T-helper 1 cell treated with Interleukin-12 subunit alpha and Interleukin-12 subunit beta and Interleukin-4 antibody, amounts not matched to agents 30 ng/mL and 1 ng/mL, for 36 hours (primary cell): ENCODE measurements at regions not wholly inside any gene's neighbourhood (a gene's known extent, or its start where the extent isn't known, plus 50 kb on each side); places are given as distances from the start of the nearest gene placed in this dataset.
"Not testable (repeated sequence)": the region's sequence is repeated elsewhere in the genome, so short reads cannot be mapped to it uniquely, and the experiment has no call there.

ENCODE experiments used
- intact Hi-C: fragments of 100-400 bp; cut with micrococcal nuclease; formaldehyde crosslinking; loops from one replicate; pipeline ENCODE4 v1.15.1; 2024

DNA sequence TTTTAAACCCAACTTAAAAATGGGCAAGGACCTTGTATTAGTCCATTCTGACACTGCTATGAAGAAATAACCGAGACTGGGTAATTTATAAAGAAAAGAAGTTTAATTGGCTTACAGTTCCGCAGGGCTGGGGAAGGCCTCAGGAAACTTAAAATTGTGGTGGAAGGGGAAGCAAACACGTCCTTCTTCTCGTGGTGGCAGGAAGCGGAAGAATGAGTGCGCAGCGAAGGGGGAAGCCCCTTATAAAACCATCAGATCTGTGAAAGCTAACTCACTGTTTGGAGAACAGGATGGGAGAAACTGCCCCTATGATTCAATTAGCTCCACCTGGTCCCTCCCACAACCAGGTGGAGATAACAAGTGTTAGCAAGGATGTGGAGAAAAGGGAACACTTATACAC lies 237.7 kb downstream of the SEC16B start:
- intact Hi-C loops = no loop called here

- intact Hi-C loops = no loop called here
Measured at GRCh38 chr1:177729646-177730045, 240.2 kb downstream of the SEC16B start.

DNA sequence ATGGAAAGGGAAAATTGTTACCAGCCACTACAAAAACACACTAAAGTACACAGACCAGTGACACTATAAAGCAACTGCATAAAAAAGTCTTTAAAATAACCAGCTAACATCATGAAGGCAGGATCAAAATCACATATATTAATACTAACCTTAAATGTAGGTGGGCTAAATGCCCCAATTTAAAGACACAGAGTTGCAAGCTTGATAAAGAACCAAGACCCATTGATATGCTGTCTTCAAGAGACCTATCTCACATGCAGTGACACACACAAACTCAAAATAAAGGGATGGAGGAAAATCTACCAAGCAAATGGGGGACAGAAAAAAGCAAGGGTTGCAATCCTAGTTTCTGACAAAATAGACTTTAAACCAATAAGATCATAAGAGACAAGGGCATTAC lies 246.3 kb downstream of the SEC16B start:
- intact Hi-C loops = no loop called here

DNA sequence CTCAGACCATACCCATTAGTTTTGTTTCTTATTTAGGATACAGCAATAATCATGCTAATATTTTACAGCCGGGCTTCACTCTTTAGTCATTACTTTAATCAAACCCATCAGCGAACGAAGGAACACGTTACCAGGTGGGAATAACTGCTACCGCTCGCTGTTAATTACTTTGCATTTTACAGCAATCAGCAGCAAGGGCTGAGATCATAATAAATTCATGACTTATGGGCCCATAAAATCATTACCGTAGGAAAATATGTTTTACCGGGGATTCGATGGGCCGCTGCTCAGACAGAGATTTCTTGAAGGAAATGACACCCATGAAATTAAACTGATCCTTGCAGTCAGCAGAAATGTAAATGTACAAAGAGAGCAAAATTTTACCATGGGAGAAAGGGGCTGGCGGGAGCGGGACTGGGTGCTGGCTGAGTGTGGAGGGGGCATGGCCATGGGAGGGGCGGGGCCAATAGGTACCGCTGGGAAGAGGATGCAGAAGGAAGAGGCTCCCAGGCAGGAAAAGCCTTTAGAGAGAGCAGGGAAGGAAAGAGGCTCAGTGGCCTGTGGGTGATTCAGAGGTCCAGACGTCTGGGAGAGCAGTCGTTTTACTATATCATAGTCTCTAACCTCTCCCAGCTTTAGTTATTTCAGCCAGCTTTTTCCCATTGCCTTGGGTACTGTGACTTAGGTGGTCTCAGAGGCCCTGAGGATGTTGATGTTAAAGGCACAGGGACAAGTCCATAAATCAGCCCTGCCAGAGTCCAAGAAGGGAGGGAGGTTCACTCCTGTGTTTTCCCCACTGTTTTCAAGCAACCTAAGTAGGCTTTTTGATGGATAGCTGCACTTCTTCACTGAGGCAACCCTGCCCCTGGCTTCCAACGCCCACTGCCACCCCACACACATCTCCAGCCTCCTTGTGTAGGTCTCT lies 258.9 kb downstream of the SEC16B start:
- intact Hi-C loops = no loop called here

DNA sequence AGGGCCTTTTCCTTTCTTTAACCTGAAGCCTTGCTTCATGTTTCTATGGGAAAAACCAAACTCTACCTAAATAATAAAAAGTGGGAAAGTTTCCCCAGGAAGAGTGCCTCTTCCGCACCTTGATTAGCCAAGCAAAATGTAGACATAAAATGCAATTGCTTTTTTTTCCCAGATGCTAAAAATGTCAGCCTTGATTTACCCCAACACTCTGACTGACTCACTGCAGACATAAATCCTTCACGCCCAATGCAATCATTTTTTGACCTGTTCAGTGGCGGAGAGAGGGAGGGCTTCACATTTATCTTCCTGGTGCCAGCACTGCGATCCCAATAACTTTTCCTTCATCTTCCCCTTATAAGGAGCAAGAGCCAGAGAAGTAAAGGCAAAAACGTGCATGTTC lies 261.5 kb downstream of the SEC16B start:
- intact Hi-C loops = no loop called here

GRCh38 chr1:177706977-177707376 lies 262.9 kb downstream of the SEC16B start:
- intact Hi-C loops = no loop called here

DNA sequence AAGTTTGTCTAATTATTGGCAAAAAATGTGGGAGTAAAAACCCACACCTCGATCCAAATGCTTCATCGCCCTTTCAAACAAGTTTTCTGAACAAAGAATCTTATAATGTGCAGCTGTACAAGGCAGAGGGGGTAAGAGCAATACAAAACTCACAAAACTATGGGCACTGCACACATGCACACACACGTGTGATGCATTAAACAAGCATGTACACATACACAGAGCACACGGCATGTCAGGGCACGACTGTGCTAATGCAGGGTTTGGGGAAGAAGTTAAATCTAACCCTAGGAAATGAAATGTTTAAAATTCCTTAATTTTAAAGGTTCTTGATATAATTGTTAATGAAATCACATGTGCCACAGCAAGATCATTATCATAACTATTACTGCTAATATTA lies 264.0 kb downstream of the SEC16B start:
- intact Hi-C loops = no loop called here

GRCh38 chr1:177703888-177704446 lies 265.9 kb downstream of the SEC16B start:
- intact Hi-C loops = no loop called here

DNA sequence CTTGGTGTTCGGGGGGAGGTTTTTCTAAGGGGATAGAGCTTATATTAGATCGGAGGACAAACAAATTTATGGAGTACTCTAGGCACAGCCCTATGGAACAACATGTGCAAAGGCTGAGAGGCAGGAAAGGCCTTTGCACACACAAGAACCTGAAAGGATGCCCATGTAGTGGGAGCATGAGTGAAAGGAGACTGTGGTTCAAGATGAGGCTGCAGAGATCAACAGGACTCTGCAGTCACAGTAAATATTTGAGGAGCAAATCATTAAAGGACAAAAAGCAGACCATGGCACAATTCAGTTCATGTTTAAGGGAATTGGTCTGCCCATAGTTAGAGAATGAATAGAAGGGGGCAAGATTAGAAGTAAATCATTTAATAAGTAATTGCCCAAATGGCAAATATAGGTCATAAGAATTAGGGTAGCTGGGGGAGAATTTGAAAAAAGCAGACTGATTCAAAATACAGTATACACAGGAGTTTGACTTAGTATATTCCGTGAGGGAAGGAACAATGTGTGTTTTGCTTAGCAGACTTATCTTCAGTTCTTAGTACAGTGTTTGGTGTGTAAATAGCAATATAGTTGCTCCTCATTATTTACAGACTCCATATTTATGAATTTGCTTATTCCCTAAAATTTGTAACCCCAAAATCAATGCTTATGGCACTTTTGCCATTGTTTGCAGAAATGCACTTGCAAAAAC lies 268.1 kb downstream of the SEC16B start:
- intact Hi-C loops = no loop called here

DNA sequence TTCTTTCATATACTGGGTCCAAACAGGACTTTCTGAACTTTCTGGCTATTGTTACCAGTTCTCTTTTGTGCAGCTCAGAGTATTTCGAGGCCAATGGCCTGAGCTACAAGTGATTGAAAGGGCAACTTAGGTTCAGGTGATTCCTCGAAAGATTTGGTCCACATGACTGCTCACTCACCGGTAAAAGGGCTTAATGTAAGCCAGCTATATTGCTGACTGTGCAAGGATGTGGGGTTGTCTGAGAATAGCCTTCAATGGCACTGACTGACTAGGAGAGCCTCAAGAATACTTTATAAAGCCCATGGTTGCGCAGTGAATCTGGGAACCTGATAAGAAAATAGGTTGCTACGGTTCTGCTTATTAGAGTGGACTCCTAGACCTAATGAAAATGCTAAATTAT lies 269.0 kb downstream of the SEC16B start:
- intact Hi-C loops = no loop called here

DNA sequence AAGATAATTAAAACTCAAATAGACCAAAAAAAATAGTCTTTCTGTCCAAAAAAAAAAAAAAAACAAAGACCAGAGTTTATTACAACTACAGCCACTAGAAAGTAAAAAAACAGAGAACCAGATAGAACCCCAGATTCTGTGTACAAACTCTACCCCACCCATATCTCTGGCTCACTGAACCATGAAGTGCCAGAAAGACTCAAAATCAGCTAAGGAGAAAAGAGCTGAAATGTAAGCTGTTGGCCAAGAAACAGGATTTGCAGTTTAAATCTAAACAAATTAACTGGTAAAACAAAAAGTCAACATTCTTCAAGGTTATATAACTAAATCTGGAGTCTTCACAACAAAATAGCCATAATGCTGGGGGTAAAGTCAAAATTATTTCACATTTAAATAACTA lies 278.9 kb downstream of the SEC16B start:
- intact Hi-C loops = no loop called here

DNA sequence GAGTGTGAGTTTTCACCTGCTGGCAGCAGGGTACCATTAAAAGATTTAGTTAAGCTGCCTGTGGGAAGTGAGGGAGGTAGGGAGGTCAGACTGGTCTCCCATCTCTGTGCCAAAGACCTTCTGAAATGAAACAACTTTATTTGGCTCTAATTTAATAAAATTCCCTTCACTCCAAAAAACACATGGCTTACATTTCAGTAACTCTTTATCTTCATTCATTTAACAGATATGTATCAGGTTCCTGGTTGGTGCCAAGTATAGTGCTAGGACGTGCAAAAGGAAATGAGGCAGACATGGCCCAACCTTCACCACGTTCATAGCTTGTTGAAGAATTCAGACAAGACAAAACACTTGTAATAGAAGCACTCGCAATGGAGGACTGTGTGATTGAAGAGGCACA lies 282.3 kb downstream of the SEC16B start:
- intact Hi-C loops = no loop called here

- intact Hi-C loops = no loop called here
Measured at GRCh38 chr1:177686933-177687332, 282.9 kb downstream of the SEC16B start.

- intact Hi-C loops = no loop called here
Measured at GRCh38 chr1:177669161-177669560, 300.7 kb downstream of the SEC16B start.

DNA sequence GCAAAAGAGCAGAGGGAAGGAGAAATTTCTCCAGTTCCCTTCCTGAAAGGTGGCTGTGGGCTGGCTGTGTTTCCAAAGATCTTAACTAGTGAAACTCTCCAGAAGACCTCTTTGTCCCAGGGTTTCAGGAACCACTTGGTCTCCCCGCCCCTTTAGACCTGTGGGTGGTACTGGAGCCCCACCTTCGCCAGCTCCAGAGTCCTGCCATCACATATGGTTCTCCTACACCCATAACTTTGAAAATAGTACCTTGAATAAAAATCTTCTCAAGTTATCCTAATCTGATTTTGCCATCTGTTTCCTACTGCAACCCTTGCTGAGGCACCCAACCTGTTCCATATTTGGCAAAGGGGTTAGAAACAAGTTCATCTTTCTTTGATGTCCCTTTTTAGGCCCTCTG lies 303.9 kb downstream of the SEC16B start:
- intact Hi-C loops = no loop called here

DNA sequence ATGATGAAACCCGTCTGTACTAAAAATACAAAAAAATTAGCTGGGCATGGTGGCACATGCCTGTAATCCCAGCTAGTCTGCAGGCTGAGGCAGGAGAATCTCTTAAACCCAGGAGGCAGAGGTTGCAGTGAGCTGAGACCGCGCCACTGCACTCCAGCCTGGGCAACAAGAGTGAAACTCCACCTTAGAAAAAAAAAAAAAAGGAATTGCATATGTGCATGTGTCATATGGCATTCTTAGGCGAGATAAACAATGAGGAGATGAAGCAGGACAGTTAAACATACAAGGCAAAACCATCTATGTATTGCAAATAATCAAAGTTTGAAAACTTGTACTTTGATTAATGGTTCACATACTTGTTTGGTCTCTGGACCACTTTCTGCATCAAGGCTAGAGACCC lies 305.1 kb downstream of the SEC16B start:
- intact Hi-C loops = not testable (repeated sequence)

DNA sequence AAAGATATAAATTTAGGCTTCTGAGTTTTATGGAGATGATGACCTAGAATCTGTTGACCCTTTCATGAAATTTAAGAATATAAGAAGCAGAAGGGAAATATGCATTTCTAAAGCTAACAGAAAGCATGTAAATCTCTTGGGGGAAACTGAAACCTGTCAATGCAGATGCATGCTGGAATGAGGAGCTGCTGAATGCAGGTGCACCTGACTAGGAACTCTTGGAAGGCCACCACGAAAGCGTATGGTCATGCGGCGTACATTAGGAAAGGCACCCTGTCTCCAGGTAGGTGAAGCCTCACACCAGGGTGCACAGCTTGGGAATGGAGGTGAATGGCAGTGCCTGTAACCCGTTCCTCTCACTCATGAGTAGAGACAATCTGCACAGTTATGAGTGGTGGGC lies 309.7 kb downstream of the SEC16B start:
- intact Hi-C loops = no loop called here

GRCh38 chr1:177659281-177659680 lies 310.6 kb downstream of the SEC16B start:
- intact Hi-C loops = no loop called here

GRCh38 chr1:177656598-177656997 lies 313.3 kb downstream of the SEC16B start:
- intact Hi-C loops = no loop called here

- intact Hi-C loops = no loop called here
Measured at GRCh38 chr1:177650947-177651346, 318.9 kb downstream of the SEC16B start.

DNA sequence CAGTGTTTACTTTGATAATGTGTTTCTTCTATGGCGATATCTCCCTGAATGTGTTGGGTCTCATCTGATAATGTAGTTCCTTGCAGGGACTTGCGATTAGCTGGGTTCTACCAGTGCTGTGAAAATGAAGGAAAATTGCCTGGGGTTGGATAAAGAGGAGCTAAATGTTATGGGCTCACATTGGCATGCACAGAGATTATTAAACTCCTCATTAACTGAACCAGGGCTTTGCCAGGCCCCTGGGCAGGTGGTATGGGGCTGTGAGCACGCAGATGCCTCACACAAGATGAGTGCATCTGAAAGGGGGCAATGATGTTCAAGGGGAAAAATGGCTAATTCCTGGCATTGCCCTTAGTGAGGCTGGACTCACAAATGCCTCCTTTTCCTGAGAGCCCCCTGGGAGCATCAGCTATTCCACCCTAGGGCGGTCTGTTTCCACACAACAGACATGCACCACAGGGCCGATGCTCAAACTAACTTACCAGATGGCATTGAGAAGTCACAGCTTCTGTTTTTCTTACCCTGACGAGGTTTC lies 321.1 kb downstream of the SEC16B start:
- intact Hi-C loops = no loop called here

- intact Hi-C loops = no loop called here
Measured at GRCh38 chr1:177648138-177648537, 321.7 kb downstream of the SEC16B start.
